ENCODE measurements at regions not wholly inside any gene's neighbourhood (a gene's known extent, or its start where the extent isn't known, plus 50 kb on each side); places are given as distances from the start of the nearest gene placed in this dataset.

DNA sequence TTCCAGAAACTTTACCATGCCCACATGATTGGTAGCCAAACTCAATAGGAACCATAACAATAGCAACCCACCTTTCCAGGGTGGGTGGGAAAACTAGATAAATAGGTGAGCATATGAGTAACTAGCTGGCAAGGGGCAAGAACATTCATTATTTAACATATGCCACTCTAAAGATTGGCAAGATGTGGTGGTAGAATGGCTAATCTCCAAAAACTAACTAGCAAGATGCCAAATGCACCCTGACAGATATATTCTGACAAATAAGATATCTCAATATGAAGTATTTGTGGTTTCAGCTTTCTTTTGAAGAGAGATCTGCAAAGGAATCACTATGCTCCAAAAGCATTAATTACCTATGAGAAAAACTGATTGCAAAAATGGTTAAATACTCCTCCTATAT, 895.6 kb downstream of the TLE1 start:
- TF ChIP-seq, protein P1, sequence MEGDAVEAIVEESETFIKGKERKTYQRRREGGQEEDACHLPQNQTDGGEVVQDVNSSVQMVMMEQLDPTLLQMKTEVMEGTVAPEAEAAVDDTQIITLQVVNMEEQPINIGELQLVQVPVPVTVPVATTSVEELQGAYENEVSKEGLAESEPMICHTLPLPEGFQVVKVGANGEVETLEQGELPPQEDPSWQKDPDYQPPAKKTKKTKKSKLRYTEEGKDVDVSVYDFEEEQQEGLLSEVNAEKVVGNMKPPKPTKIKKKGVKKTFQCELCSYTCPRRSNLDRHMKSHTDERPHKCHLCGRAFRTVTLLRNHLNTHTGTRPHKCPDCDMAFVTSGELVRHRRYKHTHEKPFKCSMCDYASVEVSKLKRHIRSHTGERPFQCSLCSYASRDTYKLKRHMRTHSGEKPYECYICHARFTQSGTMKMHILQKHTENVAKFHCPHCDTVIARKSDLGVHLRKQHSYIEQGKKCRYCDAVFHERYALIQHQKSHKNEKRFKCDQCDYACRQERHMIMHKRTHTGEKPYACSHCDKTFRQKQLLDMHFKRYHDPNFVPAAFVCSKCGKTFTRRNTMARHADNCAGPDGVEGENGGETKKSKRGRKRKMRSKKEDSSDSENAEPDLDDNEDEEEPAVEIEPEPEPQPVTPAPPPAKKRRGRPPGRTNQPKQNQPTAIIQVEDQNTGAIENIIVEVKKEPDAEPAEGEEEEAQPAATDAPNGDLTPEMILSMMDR (IDR thresholded peaks at IDR 0.05; ENCODE audit: low read depth, low read length), result no peak
- DNase-seq (ENCODE audit: extremely low read depth, low read depth), result no peak

DNA sequence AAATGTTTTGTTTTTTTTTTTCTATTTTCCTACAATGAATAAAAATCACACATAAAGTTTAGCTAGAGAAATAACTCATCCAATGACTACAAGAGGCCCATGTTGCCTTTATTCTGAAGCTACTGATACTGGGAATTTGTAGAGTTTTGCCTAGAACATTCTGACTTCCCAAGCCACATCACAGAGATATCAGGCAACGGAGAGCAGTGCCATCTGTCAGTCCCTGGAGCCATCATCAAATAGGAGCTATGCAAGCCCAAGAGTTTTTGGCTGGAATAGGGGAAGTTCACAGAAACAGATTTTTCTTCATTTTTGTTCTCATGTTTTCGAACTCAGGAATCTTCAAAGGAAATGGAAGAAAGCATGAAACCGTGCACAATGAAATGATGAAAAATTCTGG, 896.6 kb downstream of the TLE1 start:
- TF ChIP-seq, protein P1 (IDR thresholded peaks at IDR 0.05; ENCODE audit: low read depth, low read length), result no peak
- no peak for DNase-seq (ENCODE audit: extremely low read depth, low read depth)

DNA sequence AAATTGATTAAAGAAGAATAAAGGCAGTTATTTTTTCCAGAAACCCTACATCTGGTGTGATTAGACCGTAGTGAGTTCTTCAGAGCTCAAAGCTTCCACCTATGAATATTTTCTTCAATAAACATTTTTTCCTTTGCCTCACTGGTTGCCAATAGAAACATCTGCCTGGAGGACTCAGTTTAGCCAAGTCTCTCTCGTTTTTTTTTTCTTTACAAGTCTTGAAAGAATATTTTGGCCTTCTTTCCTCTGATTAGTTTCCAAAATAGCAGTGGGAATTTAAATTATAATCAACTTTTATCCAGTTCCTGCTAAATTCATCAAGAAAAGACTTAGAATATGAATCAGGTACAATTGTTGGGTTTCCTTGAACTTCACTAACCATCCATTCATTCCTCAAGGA, 897.5 kb downstream of the TLE1 start:
- no peak for DNase-seq (ENCODE audit: extremely low read depth, low read depth)
- TF ChIP-seq, protein P1 (IDR thresholded peaks at IDR 0.05; ENCODE audit: low read depth, low read length), result no peak

DNA sequence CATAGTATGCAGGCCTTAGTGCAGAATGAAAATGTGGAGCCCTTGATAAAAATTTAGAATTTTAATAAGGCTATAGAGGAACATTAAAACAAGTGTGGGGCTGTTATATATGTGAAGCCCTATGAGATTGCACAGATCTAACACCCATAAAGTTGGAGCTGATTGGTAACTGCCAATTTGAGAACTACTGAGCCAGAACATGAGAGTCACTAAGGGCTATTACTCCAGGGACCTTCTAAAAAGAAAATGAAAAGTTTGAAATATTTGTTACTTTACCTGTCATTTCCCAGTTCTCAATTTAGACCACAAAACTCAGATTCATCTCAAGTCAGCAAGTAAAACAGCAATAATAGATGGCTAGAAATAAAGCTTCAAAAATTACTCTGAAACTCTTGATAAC, 898.6 kb downstream of the TLE1 start:
- DNase-seq (ENCODE audit: extremely low read depth, low read depth), result no peak
- TF ChIP-seq, protein P1 (IDR thresholded peaks at IDR 0.05; ENCODE audit: low read depth, low read length), result no peak

DNA sequence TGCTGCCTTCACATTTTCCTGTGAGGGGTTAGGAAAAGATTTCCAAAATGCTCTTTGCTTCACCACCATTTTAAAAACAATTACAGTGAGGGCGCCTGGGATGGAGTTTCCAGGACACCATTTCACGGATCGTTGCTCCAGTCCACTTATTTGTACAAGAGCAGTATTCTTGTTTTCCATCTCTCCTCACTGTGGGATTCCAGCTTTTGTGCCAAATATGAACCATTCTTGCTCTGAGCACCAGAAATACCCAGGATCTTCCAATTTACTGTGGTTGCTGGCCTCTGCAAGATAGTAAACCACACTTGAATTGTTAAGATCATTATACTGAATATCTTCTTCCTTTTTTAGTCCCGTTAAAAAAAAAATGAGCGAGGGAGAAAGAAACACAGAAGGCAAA, 899.5 kb downstream of the TLE1 start:
- no peak for DNase-seq (ENCODE audit: extremely low read depth, low read depth)
- TF ChIP-seq, protein P1 (IDR thresholded peaks at IDR 0.05; ENCODE audit: low read depth, low read length), result no peak

DNA sequence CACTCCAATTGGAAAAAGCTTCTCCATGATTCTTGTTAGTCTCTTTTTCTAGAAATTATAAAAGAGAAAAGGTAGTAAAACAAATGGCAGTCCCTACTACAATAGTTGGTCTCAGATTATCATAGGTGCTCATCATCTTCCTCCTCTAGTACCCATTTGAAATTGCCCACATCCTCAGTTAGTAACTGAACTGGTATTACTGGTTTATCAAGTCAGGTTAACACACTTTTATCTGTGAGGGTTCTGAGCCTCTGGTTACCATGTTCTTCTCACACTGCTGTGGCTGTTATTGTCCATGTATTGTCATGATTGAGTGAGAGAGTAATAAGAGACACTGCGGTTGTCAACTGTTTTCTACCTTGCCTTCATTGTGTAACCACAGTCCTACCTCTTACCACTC, 901.7 kb downstream of the TLE1 start:
- no peak for DNase-seq (ENCODE audit: extremely low read depth, low read depth)
- TF ChIP-seq, protein P1 (IDR thresholded peaks at IDR 0.05; ENCODE audit: low read depth, low read length), result no peak

DNA sequence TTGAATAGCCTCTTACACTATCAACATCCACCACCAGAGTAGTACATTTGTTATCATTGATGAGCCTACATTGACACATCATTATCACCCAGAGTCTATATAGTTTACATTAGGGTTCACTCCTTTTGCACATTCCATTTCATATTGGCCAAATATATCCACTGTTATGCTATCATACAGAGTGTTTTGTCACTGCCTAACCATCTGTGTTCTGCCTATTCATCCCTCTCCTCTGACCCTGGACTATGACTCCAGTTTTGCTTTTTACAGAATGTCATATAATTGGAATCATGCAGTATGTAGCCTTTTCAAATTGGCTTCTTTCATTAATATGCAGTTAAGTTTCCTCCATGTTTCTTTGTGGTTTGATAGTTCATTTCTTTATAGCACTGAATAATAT, 904.7 kb downstream of the TLE1 start:
- TF ChIP-seq, protein P1 (IDR thresholded peaks at IDR 0.05; ENCODE audit: low read depth, low read length), result no peak
- no peak for DNase-seq (ENCODE audit: extremely low read depth, low read depth)

All from AG09319 (cell line).